NCI-H1417 (cell line): ENCODE measurements at regions not wholly inside any gene's neighbourhood (a gene's known extent, or its start where the extent isn't known, plus 50 kb on each side); places are given as distances from the start of the nearest gene placed in this dataset.
A peak's percentile ranks its signal among the peaks of the same experiment; 100 is the strongest.
"Not testable (repeated sequence)": the region's sequence is repeated elsewhere in the genome, so short reads cannot be mapped to it uniquely, and the experiment has no call there.

Source experiments
- DNase-seq, 3 experiments: peaks; one replicate each; lab custom pipeline; 2025; lab: John Stamatoyannopoulos, UW

GRCh38 chr2:15824467-15824866 is 115.9 kb upstream of the MYCN start:
- not testable (repeated sequence) for DNase-seq

GRCh38 chr2:15825276-15825980 is 114.9 kb upstream of the MYCN start:
- DNase-seq = no peak

DNA sequence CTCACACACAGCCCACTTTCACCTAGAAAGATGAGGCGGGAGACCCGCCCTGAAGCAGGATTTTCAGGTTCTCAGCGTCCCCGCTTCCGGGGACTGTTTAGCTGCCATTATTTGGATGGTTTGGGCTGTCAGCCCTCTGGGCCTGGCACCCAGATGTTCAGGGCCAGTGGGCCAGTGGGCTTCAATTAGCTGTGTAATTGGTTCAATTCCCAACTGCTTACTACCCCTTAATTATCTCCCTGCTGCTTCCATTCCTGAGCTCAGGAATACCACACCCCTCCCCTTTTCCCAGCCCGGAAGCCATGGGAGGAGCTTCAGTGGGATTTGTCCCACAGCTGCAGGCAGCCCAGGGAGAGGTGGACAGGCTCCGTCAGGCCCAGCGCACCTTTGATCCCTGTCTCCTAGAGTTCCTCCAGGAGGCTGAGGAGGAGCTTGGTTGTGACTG is 114.1 kb upstream of the MYCN start:
- peak in 1 of 3 experiments; percentile 26 for DNase-seq

DNA sequence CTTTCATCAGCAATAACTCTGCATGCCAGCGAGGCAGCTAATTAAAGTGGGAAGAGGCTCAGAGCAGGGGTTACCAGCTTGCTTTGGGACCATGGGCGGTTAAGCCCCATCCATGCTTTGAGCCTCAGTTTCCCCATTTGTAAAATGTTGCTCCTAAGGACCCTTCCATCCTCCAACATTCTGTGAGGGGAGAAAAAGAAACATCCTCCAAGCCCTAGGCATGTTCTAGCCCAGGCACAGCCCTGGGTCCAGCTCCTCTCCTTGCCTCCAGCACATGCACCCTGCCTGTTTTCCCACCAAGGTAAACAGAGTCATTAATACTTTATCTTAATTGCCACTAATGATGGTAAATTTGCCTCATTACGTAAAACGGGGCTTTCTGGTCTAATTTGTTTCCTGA is 113.3 kb upstream of the MYCN start:
- no peak for DNase-seq

DNA sequence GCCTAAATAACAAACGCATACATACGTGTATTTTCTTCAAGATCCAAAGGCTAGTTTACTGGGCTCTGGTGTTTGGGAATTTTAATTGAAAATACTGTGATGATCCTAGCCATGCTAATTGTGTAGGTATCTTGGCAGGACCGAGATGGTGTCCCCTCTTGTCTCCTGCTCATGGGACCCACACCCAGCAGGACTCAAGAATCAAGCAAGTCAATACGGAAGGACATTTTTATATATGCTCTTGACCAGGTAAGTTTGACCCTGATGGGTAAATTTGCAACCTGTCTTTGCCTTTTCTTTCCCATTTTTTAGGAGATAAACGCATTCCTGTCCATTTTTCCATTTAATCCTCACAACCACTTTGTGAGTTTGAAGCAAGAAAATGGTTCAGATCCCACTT is 111.8 kb upstream of the MYCN start:
- no peak for DNase-seq

GRCh38 chr2:15829091-15829801 is 111.1 kb upstream of the MYCN start:
- no peak for DNase-seq

DNA sequence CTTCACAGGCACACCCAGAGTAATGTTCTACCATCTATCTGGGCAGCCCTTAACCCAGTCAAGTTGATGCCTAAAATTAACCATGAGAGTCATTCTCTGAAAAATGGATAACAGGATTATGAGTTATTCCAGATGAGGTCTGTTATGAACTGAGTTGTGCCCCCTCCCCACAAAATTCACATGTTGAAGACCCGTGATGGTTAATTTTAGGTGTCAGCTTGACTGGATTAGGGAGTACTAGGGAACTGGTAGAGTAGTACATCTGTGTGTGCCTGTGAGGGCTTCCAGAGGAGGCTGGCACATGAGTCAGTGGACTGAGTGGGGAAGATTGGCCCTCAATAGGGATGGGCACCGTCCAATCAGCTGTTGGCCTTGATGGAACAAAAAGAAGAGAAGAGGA is 110.4 kb upstream of the MYCN start:
- no peak for DNase-seq

DNA sequence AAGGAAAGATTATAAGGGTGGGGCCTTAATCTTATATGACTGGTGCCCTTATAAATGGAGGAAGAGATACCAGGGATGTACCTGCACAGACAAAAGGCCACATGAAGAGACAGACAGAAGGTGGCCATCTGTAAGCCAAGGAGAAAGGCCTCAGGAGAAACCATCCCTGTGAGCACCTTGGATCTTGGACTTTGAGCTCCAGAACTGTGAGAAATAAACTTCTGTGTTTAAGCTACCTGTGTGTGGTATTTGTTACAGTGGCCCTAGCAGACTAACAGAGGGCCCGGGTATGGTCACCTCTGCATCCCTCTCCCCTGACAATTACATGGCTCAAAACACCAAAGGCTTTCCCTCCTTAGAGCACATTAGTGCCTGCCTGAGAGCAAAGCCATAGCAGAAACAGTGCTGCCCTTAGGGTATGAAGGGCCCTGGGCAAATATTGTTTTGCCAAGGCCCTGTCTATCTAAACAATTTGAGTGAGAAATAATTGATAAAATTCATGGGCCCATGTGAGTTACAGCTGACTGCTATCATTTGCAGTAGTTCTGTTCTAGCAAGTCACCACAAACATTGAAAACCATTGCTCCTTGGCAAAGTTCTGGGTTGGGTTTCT is 109.3 kb upstream of the MYCN start:
- DNase-seq = no peak

DNA sequence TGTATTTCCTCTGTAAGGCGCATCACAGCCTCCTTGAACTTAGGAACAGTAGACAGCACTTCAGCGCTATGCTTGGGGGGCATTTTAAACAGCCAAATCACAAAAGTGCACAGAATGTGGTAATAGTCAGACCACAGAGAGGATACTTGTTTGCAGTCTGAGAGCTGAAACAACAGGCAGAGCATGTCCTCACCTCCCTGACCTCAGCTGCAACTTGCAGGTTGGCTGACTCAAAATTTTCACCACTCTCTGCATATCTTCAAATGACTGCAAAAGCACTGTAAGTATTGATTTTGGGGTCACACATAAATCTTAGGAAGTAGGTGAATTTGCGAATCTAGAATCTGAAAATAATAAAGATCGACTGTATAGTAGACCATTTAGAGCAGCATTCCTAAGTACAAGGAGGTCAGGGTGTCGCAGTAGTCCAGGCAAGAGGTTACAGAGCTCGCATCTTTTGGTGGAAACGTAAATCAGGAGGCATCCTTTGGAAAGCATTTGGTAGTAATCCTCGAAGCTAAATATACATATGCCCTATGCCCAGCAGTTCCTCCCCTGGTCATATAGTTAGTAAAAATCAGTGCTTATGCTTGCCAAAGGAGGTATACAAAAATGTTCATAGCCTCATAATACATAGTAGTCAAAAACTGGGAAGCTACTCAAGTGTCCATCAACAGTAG is 108.2 kb upstream of the MYCN start:
- DNase-seq = no peak

GRCh38 chr2:15832849-15833680 is 107.3 kb upstream of the MYCN start:
- no peak for DNase-seq

DNA sequence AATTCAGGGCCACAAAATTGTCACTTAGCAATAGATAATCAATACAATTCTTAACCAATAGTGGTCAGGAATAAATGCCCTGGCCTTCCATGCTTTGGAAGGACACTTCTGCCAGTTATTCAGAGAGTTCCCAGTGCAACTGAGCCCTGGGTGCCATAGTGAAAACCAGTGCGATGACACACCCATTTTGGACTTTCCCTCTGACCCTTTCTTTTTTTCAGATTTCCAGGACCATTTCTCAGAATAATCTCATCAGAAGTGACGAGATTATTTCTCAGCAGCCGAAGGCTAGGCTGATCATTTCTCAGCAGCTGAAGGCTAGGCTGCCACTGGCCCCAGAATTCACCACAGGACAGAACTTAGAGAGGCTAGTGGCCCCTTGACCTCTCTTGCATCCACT is 106.6 kb upstream of the MYCN start:
- no peak for DNase-seq

- no peak for DNase-seq
Measured at GRCh38 chr2:15834381-15835031, 105.8 kb upstream of the MYCN start.

- DNase-seq = no peak
Measured at GRCh38 chr2:15835991-15836688, 104.2 kb upstream of the MYCN start.

DNA sequence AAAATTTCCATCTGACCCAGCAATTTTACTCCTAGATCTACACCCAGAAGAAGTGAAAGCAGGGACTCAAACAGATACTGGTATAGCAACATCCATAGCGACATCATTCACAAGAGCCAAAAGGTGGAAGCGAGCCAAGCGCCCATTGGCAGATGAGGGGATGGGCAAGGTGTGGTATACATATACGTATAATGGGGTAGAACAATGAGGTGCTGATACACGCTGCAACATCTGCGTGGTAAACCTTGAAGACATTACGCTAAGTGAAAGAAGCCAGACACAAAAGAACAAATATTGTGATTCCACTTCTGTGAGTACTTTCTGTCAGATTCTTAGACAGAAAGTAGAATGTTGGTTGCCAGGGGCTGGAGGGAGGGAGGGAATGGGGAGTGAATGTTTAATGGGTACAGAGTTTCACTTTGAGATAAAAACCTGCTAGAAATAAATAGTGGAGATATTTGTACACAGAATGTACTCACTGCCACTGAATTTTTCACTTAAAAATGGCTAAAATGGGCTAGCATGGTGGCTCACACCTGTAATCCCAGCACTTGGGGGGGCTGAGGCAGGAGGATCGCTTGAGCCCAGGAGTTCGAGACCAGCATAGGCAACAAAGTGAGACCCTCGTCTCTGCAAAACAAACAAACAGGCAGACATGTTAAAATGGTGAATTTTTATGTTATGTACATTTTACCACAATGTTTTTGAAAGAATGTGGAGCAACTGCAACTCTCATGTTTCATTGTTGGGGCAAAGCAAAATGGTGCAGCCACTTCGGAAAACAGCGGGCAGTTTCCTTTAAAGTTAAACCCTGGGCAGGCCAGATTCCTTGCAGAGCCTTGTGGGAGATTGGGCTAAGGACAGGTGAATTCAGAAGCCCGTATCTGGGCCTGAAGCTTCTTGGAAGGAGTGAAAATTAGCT is 103.4 kb upstream of the MYCN start:
- no peak for DNase-seq

DNA sequence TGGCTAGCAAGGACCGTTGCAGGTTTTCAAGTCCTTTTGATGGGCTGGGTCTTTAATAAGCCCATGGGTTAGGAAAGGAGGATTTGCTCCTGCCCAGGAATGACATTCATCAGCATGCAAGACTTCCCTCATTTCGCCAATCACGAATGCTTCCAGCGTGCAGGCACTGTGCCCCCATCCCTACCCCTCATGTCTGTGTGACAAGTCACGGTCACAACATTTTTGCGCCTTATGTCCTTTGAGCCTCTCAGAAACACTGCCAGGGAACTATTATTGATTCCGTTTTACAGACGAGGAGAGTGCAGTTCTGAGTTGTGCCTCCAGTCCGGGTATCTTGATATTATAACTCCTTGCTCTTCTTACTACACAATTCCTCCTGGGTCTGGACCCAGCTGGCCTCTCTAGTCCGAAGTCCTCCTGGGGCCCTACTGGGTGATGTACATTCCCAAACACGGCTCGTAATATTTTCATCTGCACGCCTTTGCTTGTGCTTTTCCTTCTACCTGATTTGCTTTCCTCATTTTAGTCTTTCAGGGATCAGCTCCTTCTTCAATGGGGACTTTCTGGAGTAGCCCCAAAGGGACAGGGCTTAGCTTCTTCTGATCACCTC is 101.8 kb upstream of the MYCN start:
- DNase-seq = no peak

DNA sequence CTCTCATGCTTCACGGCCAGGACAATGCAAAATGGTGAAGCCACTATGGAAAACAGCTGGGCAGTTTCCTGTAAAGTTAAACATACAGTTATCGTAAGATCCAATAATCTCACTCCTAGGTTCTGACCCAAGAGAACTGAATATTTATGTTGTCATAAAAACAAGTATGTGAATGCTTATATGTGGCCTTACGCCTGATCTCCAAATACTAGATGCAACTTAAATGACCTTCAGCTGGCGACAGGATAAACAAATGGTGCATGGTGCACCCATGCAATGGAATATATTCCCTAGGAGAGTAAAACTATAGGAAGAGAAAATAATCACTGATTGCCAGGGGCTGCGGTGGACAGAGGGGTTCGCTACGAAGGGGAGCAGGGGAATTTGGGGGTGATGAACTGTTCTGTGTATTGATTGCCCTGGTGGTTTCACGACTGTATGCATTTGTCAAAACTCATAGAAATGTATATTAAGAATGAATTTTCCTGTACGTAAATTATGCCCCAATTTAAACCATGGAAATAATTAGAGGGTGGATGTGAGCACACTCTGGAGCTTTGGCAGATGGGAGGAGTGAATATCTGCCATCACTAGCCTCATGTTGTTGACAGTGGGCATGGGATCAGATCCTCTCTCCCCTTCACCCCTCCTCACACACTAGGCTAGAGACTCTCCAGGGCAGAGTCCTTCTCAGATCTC is 100.8 kb upstream of the MYCN start:
- no peak for DNase-seq

GRCh38 chr2:15840148-15840547 is 100.2 kb upstream of the MYCN start:
- DNase-seq = no peak

DNA sequence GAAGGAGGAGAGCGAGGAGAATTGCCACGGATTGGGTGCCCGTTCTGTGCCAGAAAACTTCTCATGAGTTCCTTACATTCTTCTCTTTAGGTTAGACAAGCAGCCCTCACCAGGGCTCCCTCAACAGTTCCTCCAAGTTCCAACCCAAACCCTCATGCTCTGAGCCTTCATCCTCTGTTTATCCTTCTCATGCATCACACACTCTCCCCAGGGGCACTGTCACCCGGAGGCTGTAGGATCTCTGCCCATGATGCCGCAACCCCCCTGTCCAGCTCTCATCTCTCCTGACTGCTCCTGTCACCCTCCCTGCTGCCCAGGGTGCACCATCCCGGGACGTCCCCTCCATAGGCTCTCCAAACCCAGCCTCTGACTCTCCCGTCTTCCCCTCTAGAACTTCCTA is 99.4 kb upstream of the MYCN start:
- no peak for DNase-seq
